SU-DHL-6 (cell line): ENCODE measurements at regions not wholly inside any gene's neighbourhood (a gene's known extent, or its start where the extent isn't known, plus 50 kb on each side); places are given as distances from the start of the nearest gene placed in this dataset.
"Not testable (repeated sequence)": the region's sequence is repeated elsewhere in the genome, so short reads cannot be mapped to it uniquely, and the experiment has no call there.

ENCODE experiments used
- H2AFZ ChIP-seq: fragments of 200-600 bp; sonication (generic); 2 replicates; pipeline ENCODE4 v1.6.1; 2014; ENCODE audit warnings: low read depth, mild to moderate bottlenecking, moderate library complexity, mixed read lengths, antibody characterized with exemption, low read length; ENCODE audit not compliant: severe bottlenecking
- H3F3A ChIP-seq: fragments of 200-600 bp; shearing (Covaris generic); 2 replicates; pipeline ENCODE4 v1.6.0; 2016; ENCODE audit warnings: antibody characterized with exemption, mild to moderate bottlenecking; ENCODE audit not compliant: insufficient read depth
- H3K27ac ChIP-seq: fragments of 200-600 bp; sonication (generic); 2 replicates; pipeline ENCODE4 v1.5.1; 2016; ENCODE audit warnings: low read depth, mild to moderate bottlenecking, low read length, moderate library complexity, mixed read lengths
- H3K27me3 ChIP-seq: fragments of 200-600 bp; sonication (generic), shearing (Covaris generic); 2 replicates; pipeline ENCODE4 v1.6.0; 2014; ENCODE audit warnings: mild to moderate bottlenecking, low read length
- H3K36me3 ChIP-seq: fragments of 200-600 bp; sonication (generic); 2 replicates; pipeline ENCODE4 v1.6.1; 2014; ENCODE audit warnings: mild to moderate bottlenecking, low read length, mixed read lengths
- H3K4me2 ChIP-seq: fragments of 300-600, 200-600 bp; shearing (Covaris generic), sonication (generic); 2 replicates; pipeline ENCODE4 v1.6.0; 2014; ENCODE audit warnings: low read length, low read depth, mild to moderate bottlenecking; ENCODE audit not compliant: poor library complexity, severe bottlenecking
- H3K4me3 ChIP-seq: fragments of 200-600 bp; sonication (generic); 2 replicates; pipeline ENCODE4 v1.5.1; 2014; ENCODE audit warnings: antibody characterized with exemption, low read length, mild to moderate bottlenecking, mixed read lengths; ENCODE audit not compliant: insufficient read depth, poor library complexity, severe bottlenecking
- H3K79me2 ChIP-seq: fragments of 200-600 bp; sonication (generic); 2 replicates; pipeline ENCODE4 v1.6.1; 2014; ENCODE audit warnings: mild to moderate bottlenecking, low read length, moderate library complexity; ENCODE audit not compliant: insufficient read depth
- H3K9ac ChIP-seq: fragments of 200-600 bp; sonication (generic); 2 replicates; pipeline ENCODE4 v1.7.0; 2014; ENCODE audit warnings: mild to moderate bottlenecking, low read length
- H3K9me2 ChIP-seq: fragments of 200-600 bp; sonication (generic); replicated peaks from 2 replicates; pipeline ENCODE4 v1.6.1; 2014; ENCODE audit warnings: low read length; ENCODE audit not compliant: insufficient read depth
- H3K9me3 ChIP-seq: fragments of 200-600 bp; sonication (generic); 2 replicates; pipeline ENCODE4 v1.6.1; 2014; ENCODE audit warnings: low read length, mixed read lengths; ENCODE audit not compliant: insufficient read depth
- H4K20me1 ChIP-seq: fragments of 200-600 bp; sonication (generic); 2 replicates; pipeline ENCODE4 v1.6.1; 2014; ENCODE audit warnings: low read depth, mild to moderate bottlenecking, antibody characterized with exemption, low read length, moderate library complexity, mixed read lengths
- EZH2phosphoT487 ChIP-seq: fragments of 200-600 bp; sonication (generic), shearing (Covaris generic); conservative IDR thresholded peaks from 2 replicates; pipeline ENCODE4 v1.6.1; 2018; ENCODE audit warnings: mild to moderate bottlenecking, antibody characterized with exemption, low read length, moderate library complexity, mixed read lengths
- TF ChIP-seq, protein P1 (sequence below): fragments of 200-600 bp; sonication (generic); IDR thresholded peaks from one replicate; pipeline ENCODE4 v1.5.1; 2017; ENCODE audit warnings: antibody characterized with exemption, mild to moderate bottlenecking, low read length, moderate library complexity; ENCODE audit not compliant: insufficient read depth, poor library complexity, severe bottlenecking

DNA sequence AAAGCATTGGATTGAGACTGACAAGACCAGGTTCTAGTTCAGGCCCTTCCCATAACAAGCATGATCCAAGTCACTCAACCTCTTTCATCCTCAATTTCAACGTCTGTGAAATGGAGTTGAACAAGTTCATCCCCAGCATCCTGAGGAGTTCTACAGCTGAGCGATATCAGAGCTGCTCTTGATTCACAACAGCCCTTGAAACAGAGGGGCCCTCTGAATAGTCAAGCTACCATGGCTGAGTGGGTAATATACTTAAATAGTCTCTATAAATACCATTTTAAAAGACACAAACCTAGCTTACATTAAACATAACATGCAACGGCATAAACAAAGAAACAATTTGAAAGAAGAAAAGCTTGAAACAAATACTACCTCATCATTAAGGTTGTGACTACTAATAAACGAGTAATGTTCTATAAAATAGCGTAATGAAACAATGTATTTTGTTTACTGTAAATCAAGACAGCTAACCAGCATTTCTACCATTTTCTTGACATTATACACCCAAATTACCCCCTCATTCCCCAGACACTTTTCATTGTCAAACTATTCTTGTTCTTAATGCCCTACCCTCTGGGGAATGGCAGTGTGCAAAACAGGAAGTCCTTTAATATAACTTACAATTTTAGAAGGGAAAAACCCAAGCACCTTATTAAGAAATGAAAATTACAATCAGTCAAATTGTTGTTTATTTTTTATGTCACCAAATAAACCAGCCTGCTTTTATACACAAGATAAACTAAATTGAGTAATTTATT lies 202.3 kb downstream of the PARM1 start:
- Histone ChIP-seq H3K36me3 (no peaks in the 10 kb centered on the region), H3K27ac (peak overlapping the region; percentile 99), H2AFZ (no peak overlapping the region), H3K9ac (peak overlapping the region; percentile 35), H3K79me2 (no peaks in the 10 kb centered on the region), H3K9me2 (no peaks in the 10 kb centered on the region), H3K9me3 (no peaks in the 10 kb centered on the region), H3K4me3 (no peak overlapping the region), H4K20me1 (no peaks in the 10 kb centered on the region), H3K4me2 (peak overlapping the region; percentile 81), H3K27me3 (no peaks in the 10 kb centered on the region), H3F3A (peaks cover 24% of the 10 kb centered on the region)
- TF ChIP-seq EZH2phosphoT487, result no peak
- TF ChIP-seq, protein P1, sequence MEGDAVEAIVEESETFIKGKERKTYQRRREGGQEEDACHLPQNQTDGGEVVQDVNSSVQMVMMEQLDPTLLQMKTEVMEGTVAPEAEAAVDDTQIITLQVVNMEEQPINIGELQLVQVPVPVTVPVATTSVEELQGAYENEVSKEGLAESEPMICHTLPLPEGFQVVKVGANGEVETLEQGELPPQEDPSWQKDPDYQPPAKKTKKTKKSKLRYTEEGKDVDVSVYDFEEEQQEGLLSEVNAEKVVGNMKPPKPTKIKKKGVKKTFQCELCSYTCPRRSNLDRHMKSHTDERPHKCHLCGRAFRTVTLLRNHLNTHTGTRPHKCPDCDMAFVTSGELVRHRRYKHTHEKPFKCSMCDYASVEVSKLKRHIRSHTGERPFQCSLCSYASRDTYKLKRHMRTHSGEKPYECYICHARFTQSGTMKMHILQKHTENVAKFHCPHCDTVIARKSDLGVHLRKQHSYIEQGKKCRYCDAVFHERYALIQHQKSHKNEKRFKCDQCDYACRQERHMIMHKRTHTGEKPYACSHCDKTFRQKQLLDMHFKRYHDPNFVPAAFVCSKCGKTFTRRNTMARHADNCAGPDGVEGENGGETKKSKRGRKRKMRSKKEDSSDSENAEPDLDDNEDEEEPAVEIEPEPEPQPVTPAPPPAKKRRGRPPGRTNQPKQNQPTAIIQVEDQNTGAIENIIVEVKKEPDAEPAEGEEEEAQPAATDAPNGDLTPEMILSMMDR, result no peak

DNA sequence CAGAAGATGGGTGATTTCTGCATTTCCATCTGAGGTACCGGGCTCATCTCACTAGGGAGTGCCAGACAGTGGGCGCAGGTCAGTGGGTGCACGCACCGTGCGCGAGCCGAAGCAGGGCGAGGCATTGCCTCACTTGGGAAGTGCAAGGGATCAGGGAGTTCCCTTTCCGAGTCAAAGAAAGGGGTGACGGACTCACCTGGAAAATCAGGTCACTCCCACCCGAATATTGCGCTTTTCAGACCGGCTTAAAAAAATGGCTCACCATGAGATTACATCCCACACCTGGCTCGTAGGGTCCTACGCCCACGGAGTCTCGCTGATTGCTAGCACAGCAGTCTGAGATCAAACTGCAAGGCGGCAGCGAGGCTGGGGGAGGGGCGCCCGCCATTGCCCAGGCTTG lies 194.0 kb downstream of the PARM1 start:
- H3F3A ChIP-seq, result not testable (repeated sequence)

DNA sequence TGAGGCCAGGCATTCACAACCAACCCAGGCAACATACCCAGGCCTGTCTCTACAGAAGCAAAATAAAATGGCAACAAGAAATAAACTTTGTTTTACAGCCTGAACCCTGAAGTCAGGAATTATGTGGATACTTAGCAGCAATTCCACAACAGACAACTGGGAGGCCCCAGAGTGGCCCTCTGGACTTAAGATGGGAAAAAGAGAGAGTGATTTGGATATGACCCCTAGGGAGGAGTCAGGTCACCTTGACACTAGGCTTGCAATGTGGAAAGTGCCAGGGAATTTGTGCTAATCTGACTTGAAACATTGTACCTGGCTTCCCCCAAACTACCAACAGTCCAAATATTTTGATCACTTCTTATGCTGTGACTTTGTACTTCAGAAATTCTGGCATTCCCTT lies 193.1 kb downstream of the PARM1 start:
- Histone ChIP-seq H2AFZ (no peak overlapping the region), H3K9me3 (no peaks in the 10 kb centered on the region), H3K4me2 (no peak overlapping the region), H3K79me2 (no peaks in the 10 kb centered on the region), H3K4me3 (no peak overlapping the region), H3K27me3 (no peaks in the 10 kb centered on the region), H3K9ac (no peak overlapping the region), H3K9me2 (no peaks in the 10 kb centered on the region), H4K20me1 (no peaks in the 10 kb centered on the region), H3F3A (no peaks in the 10 kb centered on the region), H3K27ac (no peak overlapping the region), H3K36me3 (no peaks in the 10 kb centered on the region)
- TF ChIP-seq EZH2phosphoT487, result no peak
- TF ChIP-seq, protein P1, result no peak

More for the DNA sequence above, 194.0 kb downstream of the PARM1 start:
- not testable (repeated sequence) for H3K79me2 ChIP-seq, H3K9me3 ChIP-seq, H2AFZ ChIP-seq, H3K27ac ChIP-seq, H3K9me2 ChIP-seq, H3K27me3 ChIP-seq, H3K4me2 ChIP-seq, H4K20me1 ChIP-seq, H3K9ac ChIP-seq, H3K4me3 ChIP-seq, H3K36me3 ChIP-seq

DNA sequence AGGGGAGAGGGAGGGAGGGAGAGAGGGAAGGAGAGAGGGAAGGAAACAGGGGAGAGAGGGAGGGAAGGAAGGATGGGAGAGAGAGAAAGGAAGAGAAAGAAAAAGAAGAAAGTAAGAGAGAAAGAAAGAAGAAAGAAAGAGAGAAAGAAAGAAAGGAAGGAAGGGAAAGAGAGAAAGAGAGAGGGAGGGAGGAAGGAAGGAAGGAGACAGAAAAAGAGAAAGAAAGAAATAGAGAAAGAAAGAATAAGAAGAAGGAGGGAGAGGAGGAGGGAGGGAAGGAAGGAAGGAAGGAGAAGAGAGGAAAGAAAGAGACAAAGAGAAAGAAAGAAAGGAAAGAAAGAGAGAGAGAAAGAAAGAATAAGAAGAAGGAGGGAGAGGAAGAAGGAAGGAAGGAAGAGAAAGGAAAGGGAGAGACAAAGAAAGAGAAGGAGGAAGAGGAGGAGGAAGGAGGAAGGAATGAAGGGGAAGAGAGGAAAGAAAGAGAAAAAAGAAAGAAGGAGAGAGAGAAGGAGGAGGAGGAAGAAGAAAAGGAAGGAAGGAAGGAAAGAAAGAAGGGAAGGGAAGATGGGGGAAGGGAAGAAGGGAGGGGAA lies 189.6 kb downstream of the PARM1 start:
- Histone ChIP-seq H3K9me3 (no peaks in the 10 kb centered on the region), H3K4me2 (no peak overlapping the region), H4K20me1 (no peaks in the 10 kb centered on the region), H2AFZ (no peak overlapping the region), H3F3A (no peaks in the 10 kb centered on the region), H3K27me3 (no peaks in the 10 kb centered on the region), H3K9me2 (no peaks in the 10 kb centered on the region), H3K79me2 (no peaks in the 10 kb centered on the region), H3K27ac (no peak overlapping the region), H3K36me3 (no peaks in the 10 kb centered on the region), H3K4me3 (no peak overlapping the region), H3K9ac (no peak overlapping the region)
- no peak for TF ChIP-seq EZH2phosphoT487
- TF ChIP-seq, protein P1, result no peak
